ENCODE measurements at regions not wholly inside any gene's neighbourhood (a gene's known extent, or its start where the extent isn't known, plus 50 kb on each side); places are given as distances from the start of the nearest gene placed in this dataset.

GRCh38 chr10:57168611-57169240 is 807.7 kb upstream of the ZWINT start:
- no peak for DNase-seq (ENCODE audit: low spot score)
- Mint-ChIP-seq H3K27ac (no peak overlapping the region), H3K36me3 (ENCODE audit: low read depth) (peaks cover 2% of the 10 kb centered on the region), H3K27me3 (ENCODE audit: insufficient read depth) (no peaks in the 10 kb centered on the region), H3K4me1 (ENCODE audit: low read depth) (no peaks in the 10 kb centered on the region), H3K4me3 (no peak overlapping the region), H3K9me3 (peaks cover 17% of the 10 kb centered on the region)
- intact Hi-C loops (cut with micrococcal nuclease): no loop called here

- Mint-ChIP-seq H3K4me1 (ENCODE audit: low read depth) (no peaks in the 10 kb centered on the region), H3K9me3 (peaks cover 21% of the 10 kb centered on the region), H3K27me3 (ENCODE audit: insufficient read depth) (no peaks in the 10 kb centered on the region), H3K4me3 (no peak overlapping the region), H3K27ac (no peak overlapping the region), H3K36me3 (ENCODE audit: low read depth) (peaks cover 2% of the 10 kb centered on the region)
- intact Hi-C loops (cut with micrococcal nuclease): no loop called here
- DNase-seq (ENCODE audit: low spot score): no peak
Measured at GRCh38 chr10:57165671-57166070, 804.6 kb upstream of the ZWINT start.

- no peak for DNase-seq (ENCODE audit: low spot score)
- Mint-ChIP-seq H3K27me3 (ENCODE audit: insufficient read depth) (no peaks in the 10 kb centered on the region), H3K27ac (no peak overlapping the region), H3K36me3 (ENCODE audit: low read depth) (peaks cover 2% of the 10 kb centered on the region), H3K4me1 (ENCODE audit: low read depth) (no peaks in the 10 kb centered on the region), H3K4me3 (no peak overlapping the region), H3K9me3 (peaks cover 17% of the 10 kb centered on the region)
- intact Hi-C loops (cut with micrococcal nuclease): no loop called here
Measured at GRCh38 chr10:57162231-57162630, 801.2 kb upstream of the ZWINT start.

DNA sequence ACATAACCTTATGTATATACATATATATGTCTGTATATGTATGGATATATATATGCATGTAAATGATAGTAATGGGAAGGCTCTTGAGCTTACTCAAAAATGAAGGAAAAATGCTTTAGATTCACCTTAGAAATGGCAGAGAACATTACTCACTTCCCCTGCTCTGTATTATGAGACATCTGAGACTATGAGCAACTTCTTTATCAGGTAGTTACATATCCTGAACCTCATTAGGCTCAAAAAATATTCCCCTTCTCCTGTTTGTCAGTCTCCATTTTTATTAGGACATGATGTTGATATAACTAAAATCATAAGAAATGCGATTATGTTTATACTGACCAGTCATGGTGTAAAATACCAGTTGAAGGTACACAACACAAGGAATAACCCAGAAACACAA is 800.1 kb upstream of the ZWINT start:
- Mint-ChIP-seq H3K27ac (no peak overlapping the region), H3K36me3 (ENCODE audit: low read depth) (peaks cover 2% of the 10 kb centered on the region), H3K9me3 (peaks cover 10% of the 10 kb centered on the region), H3K4me1 (ENCODE audit: low read depth) (no peaks in the 10 kb centered on the region), H3K4me3 (no peak overlapping the region), H3K27me3 (ENCODE audit: insufficient read depth) (no peaks in the 10 kb centered on the region)
- no peak for DNase-seq (ENCODE audit: low spot score)
- intact Hi-C loops (cut with micrococcal nuclease): no loop called here

DNA sequence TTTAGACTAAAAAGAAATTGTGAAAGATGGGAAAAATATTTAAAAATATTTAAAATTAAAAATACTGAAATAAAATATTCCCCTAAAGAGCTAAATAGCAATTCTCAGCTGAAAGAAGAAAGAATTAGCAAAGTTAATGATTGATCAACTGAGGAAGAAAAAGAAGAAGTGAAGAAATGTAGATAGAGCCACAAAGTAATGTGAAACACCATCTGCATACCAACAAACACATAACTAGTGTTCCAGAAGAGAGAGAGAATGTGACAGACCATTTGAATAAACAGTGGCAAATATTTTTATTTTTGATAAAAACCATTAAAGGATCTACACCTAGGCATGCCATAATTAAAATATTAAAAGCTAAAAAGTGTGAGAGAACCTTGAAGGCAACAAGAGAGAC is 784.5 kb upstream of the ZWINT start:
- intact Hi-C loops (cut with micrococcal nuclease): no loop called here

GRCh38 chr10:57142925-57143576 is 782.0 kb upstream of the ZWINT start:
- Mint-ChIP-seq H3K27me3 (ENCODE audit: insufficient read depth) (no peaks in the 10 kb centered on the region), H3K9me3 (peaks cover 10% of the 10 kb centered on the region), H3K4me1 (ENCODE audit: low read depth) (no peaks in the 10 kb centered on the region), H3K36me3 (ENCODE audit: low read depth) (no peaks in the 10 kb centered on the region), H3K27ac (no peak overlapping the region), H3K4me3 (no peak overlapping the region)
- DNase-seq (ENCODE audit: low spot score): no peak
- intact Hi-C loops (cut with micrococcal nuclease): no loop called here

More for the DNA sequence above, 784.5 kb upstream of the ZWINT start:
- no peak overlapping the region for H3K4me3 Mint-ChIP-seq
- no peaks in the 10 kb centered on the region for H3K27me3 Mint-ChIP-seq (ENCODE audit: insufficient read depth)
- H3K36me3 Mint-ChIP-seq (ENCODE audit: low read depth): no peaks in the 10 kb centered on the region
- no peak overlapping the region for H3K27ac Mint-ChIP-seq
- peaks cover 14% of the 10 kb centered on the region for H3K9me3 Mint-ChIP-seq
- H3K4me1 Mint-ChIP-seq (ENCODE audit: low read depth): no peaks in the 10 kb centered on the region
- no peak for DNase-seq (ENCODE audit: low spot score)

GRCh38 chr10:57141708-57142107 is 780.6 kb upstream of the ZWINT start:
- no peak overlapping the region for H3K27ac Mint-ChIP-seq
- H3K9me3 Mint-ChIP-seq: peaks cover 10% of the 10 kb centered on the region
- intact Hi-C loops (cut with micrococcal nuclease): no loop called here
- H3K4me3 Mint-ChIP-seq: no peak overlapping the region
- no peaks in the 10 kb centered on the region for H3K4me1 Mint-ChIP-seq (ENCODE audit: low read depth)
- no peak for DNase-seq (ENCODE audit: low spot score)
- no peaks in the 10 kb centered on the region for H3K36me3 Mint-ChIP-seq (ENCODE audit: low read depth)
- no peaks in the 10 kb centered on the region for H3K27me3 Mint-ChIP-seq (ENCODE audit: insufficient read depth)

- Mint-ChIP-seq H3K9me3 (no peaks in the 10 kb centered on the region), H3K4me1 (ENCODE audit: low read depth) (no peaks in the 10 kb centered on the region), H3K36me3 (ENCODE audit: low read depth) (no peaks in the 10 kb centered on the region), H3K27me3 (ENCODE audit: insufficient read depth) (no peaks in the 10 kb centered on the region), H3K27ac (no peak overlapping the region), H3K4me3 (no peak overlapping the region)
- no peak for DNase-seq (ENCODE audit: low spot score)
- intact Hi-C loops (cut with micrococcal nuclease): no loop called here
Measured at GRCh38 chr10:57119684-57120083, 758.6 kb upstream of the ZWINT start.

DNA sequence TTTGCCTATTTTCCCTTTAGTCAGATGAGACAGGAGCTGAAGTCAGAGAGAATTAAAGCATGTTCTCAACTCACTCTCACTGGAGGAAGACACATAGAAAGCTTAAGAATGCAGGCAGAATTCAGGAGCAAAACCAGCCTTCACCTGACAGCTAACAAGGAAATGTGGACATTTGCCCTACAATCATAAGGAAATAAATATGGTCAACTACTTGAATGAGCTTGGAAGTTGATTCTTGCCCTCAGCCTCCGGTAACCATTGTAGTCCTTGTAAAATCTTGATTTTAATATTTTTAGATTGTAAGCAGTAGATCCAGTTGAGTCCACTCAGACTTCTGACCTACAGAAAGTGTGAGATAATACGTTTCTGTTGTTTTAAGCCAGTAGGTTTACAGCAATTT is 752.5 kb upstream of the ZWINT start:
- no peak overlapping the region for H3K27ac Mint-ChIP-seq
- no peaks in the 10 kb centered on the region for H3K27me3 Mint-ChIP-seq (ENCODE audit: insufficient read depth)
- H3K4me3 Mint-ChIP-seq: no peak overlapping the region
- no peaks in the 10 kb centered on the region for H3K36me3 Mint-ChIP-seq (ENCODE audit: low read depth)
- H3K4me1 Mint-ChIP-seq (ENCODE audit: low read depth): no peaks in the 10 kb centered on the region
- intact Hi-C loops (cut with micrococcal nuclease): no loop called here
- no peak for DNase-seq (ENCODE audit: low spot score)
- H3K9me3 Mint-ChIP-seq: no peaks in the 10 kb centered on the region

GRCh38 chr10:57102236-57102635 is 741.2 kb upstream of the ZWINT start:
- H3K36me3 Mint-ChIP-seq (ENCODE audit: low read depth): no peaks in the 10 kb centered on the region
- H3K27me3 Mint-ChIP-seq (ENCODE audit: insufficient read depth): no peaks in the 10 kb centered on the region
- no peak overlapping the region for H3K27ac Mint-ChIP-seq
- DNase-seq (ENCODE audit: low spot score): no peak
- intact Hi-C loops (cut with micrococcal nuclease): no loop called here
- no peak overlapping the region for H3K4me3 Mint-ChIP-seq
- no peaks in the 10 kb centered on the region for H3K9me3 Mint-ChIP-seq
- no peaks in the 10 kb centered on the region for H3K4me1 Mint-ChIP-seq (ENCODE audit: low read depth)

GRCh38 chr10:57098146-57098545 is 737.1 kb upstream of the ZWINT start:
- intact Hi-C loops (cut with micrococcal nuclease): no loop called here
- no peak overlapping the region for H3K4me3 Mint-ChIP-seq
- no peak overlapping the region for H3K27ac Mint-ChIP-seq
- no peaks in the 10 kb centered on the region for H3K9me3 Mint-ChIP-seq
- no peak for DNase-seq (ENCODE audit: low spot score)
- H3K36me3 Mint-ChIP-seq (ENCODE audit: low read depth): no peaks in the 10 kb centered on the region
- no peaks in the 10 kb centered on the region for H3K4me1 Mint-ChIP-seq (ENCODE audit: low read depth)
- no peaks in the 10 kb centered on the region for H3K27me3 Mint-ChIP-seq (ENCODE audit: insufficient read depth)

DNA sequence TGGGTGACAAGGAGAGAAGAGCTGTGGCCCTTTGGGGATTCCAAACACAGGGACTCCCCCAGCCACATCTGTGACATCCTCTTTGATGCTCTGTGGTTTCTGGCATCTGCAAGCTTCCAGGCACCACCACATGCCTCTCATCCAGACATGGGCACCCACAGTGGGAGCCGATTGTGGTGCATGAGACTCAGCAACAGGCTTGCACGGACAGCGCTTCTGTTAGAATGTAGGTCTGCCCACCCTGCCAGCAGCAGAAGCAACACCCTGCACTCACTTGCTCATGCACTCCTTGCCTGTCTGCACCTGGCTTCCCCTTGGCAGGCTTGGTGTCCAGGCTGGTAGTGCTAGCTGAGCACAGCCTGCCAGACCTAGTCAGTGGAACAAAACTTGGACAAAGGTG is 735.0 kb upstream of the ZWINT start:
- H3K36me3 Mint-ChIP-seq (ENCODE audit: low read depth): no peaks in the 10 kb centered on the region

GRCh38 chr10:57094965-57095364 is 733.9 kb upstream of the ZWINT start:
- H3K27me3 Mint-ChIP-seq (ENCODE audit: insufficient read depth): no peaks in the 10 kb centered on the region
- intact Hi-C loops (cut with micrococcal nuclease): no loop called here
- H3K4me1 Mint-ChIP-seq (ENCODE audit: low read depth): no peaks in the 10 kb centered on the region
- H3K27ac Mint-ChIP-seq: no peak overlapping the region
- no peaks in the 10 kb centered on the region for H3K36me3 Mint-ChIP-seq (ENCODE audit: low read depth)
- DNase-seq (ENCODE audit: low spot score): no peak
- peaks cover 3% of the 10 kb centered on the region for H3K9me3 Mint-ChIP-seq
- H3K4me3 Mint-ChIP-seq: no peak overlapping the region

More for the DNA sequence above, 735.0 kb upstream of the ZWINT start:
- intact Hi-C loops (cut with micrococcal nuclease): no loop called here
- no peak overlapping the region for H3K27ac Mint-ChIP-seq
- H3K4me3 Mint-ChIP-seq: no peak overlapping the region
- H3K27me3 Mint-ChIP-seq (ENCODE audit: insufficient read depth): no peaks in the 10 kb centered on the region
- no peak for DNase-seq (ENCODE audit: low spot score)
- peaks cover 3% of the 10 kb centered on the region for H3K9me3 Mint-ChIP-seq
- H3K4me1 Mint-ChIP-seq (ENCODE audit: low read depth): no peaks in the 10 kb centered on the region

GRCh38 chr10:57094083-57094482 is 733.0 kb upstream of the ZWINT start:
- no peaks in the 10 kb centered on the region for H3K4me1 Mint-ChIP-seq (ENCODE audit: low read depth)
- no peak overlapping the region for H3K4me3 Mint-ChIP-seq
- DNase-seq (ENCODE audit: low spot score): no peak
- H3K9me3 Mint-ChIP-seq: peaks cover 3% of the 10 kb centered on the region
- H3K27me3 Mint-ChIP-seq (ENCODE audit: insufficient read depth): no peaks in the 10 kb centered on the region
- no peaks in the 10 kb centered on the region for H3K36me3 Mint-ChIP-seq (ENCODE audit: low read depth)
- intact Hi-C loops (cut with micrococcal nuclease): no loop called here
- H3K27ac Mint-ChIP-seq: no peak overlapping the region
